T-helper 1 cell (primary cell): ENCODE measurements at regions not wholly inside any gene's neighbourhood (a gene's known extent, or its start where the extent isn't known, plus 50 kb on each side); places are given as distances from the start of the nearest gene placed in this dataset.

Source experiments
- DNase-seq, 5 donors: peaks; one replicate each; pipeline ENCODE4 v3.0.0-alpha.2; 2012 to 2020

DNA sequence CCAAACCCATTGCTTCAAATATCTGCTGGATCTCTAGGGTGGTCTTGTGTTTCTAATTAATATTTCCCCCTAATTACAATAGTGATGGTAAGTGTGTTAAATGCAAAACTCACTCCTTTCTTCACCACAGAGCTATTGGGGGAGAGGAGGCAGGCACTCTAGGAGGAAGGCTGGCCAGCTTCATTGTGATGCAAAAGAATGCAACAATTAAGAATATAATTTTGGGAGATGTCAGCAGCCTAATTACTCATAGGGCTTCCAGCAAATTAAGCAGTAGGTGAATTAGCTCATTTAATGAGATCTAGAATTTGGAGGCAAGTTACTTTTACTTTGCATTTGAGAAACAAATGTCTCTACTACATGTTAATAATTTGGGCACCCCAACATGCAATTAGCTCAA is 560.4 kb upstream of the DAB1 start:
- no peak for DNase-seq

DNA sequence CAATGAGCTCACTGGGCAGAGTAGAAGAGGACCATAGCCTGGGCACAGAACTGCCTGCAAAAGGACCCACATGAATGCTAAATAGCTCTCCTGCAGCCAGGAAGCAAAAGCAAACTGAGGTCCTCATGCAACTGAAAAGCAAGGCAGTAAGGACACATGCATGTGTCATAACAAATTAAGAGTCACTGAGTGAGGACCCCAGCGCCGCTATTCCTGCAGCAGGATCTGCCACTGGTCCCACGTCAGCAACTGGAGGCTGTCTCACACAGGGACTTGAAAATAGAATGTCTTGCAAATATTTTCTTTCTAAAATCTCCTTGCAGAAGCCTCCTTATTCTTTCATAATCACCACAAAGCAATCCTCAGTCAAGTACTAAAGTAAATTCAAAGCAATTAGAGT is 559.6 kb upstream of the DAB1 start:
- DNase-seq, result no peak

GRCh38 chr1:57982852-57983251 is 559.0 kb upstream of the DAB1 start:
- no peak for DNase-seq

- DNase-seq, result no peak
These were observed 552.4 kb upstream of the DAB1 start for GRCh38 chr1:57976216-57976615.

DNA sequence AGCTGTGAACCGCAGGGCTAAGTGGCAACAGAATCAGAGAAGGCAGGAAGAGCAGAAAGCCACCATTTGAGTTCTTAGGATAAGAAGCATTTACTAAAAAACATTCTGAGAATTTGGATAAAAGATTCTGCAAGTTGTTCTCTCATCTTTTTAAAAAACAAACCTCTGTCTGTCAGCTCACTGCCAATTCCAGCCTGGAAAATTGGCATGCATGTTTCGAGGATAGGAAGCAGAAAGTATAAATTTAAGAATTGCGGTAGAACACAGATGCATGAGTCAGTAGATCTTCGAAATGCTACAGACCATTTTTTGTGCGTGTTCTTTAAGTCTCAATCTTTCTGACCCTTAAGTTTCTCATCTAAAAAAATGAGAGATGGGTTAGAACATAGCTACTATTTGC is 544.5 kb upstream of the DAB1 start:
- DNase-seq, result no peak

DNA sequence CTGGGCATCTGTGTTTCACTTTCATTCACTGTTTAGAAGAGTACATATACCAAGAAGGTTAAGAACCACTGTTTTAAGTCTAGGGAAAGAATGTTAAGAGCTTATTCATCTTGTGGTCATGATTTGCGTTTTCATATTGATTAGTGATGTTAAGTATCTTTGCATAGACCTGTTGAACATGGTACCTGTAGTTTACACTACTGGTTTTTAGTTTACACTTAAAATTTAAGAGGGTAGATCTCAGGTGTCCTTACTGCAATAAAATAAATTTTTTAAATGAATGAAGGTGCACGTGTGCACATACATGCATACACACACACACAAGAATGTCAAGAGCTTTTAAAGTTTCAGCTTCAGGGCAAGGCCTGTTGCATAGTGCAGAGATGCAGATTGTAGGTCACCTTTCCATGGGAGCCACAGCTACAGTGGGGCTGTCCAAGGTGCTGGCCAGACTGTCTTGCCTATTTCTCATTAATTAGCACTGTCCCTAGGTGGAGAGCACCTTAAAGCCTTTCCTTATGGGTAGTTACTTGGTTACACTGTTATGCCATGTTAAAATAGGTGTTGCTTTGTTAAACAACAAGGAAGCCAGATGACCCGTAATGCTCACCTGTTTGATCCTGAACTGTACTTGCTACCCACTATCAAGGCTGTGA is 543.0 kb upstream of the DAB1 start:
- DNase-seq, result no peak

DNA sequence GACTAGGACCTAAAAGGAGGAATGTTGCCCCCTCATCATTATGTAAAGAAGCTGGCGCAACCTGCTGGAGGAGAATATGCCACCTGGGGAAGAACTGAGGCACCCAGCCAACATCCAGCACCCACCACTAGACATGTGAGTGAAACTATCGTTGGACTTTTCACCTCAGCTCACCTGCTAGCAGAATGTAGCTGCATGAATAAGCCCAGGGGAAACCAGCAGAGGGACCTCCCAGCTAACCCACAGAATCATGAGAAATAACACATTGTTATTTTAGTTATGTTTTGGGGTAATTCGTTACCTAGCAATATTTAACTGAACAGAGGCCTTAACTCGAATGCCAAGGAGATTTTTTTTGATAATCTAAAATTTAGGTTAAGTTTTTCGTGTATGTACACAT is 542.5 kb upstream of the DAB1 start:
- no peak for DNase-seq

DNA sequence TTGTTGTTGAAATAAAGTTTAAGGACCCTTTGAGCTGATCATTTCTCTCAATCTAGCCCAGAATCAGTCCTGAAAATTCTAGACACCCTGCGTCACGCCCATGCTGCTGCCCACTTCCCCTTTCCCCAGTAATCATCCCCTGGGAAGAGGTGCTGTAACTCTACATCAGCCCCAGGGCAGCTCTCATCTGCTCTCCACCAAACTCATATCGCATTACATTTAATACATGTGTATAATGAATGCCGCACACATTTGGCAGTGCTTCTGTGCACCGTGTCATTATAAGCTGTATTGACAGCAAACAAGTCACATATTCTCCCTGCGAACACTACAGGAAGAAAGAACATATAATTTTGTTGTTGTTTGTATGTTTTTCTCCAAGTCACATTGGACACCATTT is 539.7 kb upstream of the DAB1 start:
- DNase-seq, result no peak

DNA sequence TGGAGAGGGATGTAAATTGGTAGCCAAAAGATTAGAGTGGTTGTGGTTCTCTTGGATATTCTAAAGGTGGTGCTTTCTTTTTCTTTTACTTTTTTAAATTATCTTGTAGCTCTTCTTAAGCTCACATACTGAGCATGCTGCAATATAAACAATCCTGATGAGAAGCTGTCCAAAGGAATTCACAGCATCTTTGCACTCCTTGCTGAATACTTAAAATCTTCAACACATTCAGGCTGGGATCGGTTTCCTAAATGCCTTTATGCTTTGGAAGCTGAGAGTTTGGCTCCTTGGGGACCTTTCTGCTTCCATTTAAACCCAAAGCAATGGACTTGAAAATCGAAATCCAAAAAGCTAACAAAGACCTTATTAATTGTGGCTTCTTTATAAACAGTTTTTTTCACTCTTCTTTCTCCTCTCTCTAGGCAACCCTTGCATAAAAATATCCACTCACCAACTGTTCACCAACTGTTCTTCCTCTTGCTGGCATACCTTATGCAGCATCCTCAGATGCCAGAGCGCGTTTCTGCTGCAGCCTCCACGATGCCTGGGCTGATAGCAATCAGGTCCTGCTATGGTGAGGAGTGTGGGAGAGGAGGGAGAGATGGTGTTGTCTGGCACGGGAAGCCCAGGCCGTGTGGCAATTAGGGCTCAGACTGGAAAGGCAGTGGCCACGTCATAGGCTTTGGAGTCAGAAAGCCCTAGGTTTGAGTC is 535.8 kb upstream of the DAB1 start:
- DNase-seq, result no peak

GRCh38 chr1:57957576-57957975 is 533.7 kb upstream of the DAB1 start:
- no peak for DNase-seq

GRCh38 chr1:57951390-57951789 is 527.5 kb upstream of the DAB1 start:
- no peak for DNase-seq

DNA sequence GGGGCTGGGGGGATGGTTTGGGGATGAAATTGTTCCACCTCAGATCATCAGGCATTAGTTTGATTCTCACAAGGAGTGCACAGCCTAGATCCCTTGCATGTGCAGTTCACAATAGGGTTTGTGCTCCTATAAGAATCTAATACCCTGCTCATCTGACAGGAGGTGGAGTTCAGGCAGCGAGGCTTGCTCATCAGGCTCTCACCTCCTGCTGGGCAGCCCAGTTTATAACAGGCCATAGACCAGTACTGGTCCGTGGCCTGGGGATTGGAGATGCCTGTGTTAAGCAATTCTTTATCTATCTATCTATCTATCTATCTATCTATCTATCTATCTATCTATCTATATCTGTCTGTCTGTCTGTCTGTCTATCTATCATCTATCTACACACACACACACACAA is 525.3 kb upstream of the DAB1 start:
- no peak for DNase-seq

DNA sequence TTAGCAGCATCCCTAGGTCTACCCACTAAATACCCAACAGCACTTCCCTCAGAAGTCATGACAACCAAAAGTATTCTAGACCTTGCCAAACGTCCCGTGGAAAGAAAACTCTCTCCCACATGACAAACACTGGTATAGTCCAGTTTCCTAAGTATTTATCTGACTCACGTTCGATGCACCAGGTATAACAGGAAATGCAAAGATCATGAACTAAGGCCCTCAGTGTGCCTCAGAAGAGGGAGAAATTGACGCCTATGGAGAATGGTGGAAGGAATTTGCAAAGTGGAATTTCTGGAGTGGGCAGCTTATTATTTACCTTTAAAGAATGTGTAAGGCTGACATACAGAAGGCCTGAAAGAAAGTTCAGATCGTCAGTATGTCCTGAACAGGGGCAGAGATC is 523.6 kb upstream of the DAB1 start:
- no peak for DNase-seq

GRCh38 chr1:57945045-57945444 is 521.2 kb upstream of the DAB1 start:
- DNase-seq, result no peak

DNA sequence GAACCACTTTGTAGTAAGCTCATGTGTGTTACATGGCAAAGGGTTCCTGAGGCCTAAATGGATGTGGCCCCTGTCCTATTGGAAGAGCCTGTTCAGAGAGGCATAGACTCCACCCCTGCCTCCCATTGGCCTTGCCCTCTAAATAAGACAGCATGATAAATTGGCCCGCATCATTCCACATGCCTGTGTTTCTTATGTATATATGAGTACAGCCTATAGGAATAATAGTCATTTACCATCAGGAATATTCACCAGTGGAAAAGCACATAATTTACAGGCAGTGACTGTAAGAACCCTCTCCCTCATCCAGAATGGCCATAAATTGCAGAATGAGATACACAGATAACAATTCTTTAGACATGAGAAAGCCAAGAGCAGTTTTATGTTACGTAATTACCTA is 519.5 kb upstream of the DAB1 start:
- DNase-seq, result no peak

GRCh38 chr1:57934745-57935144 is 510.9 kb upstream of the DAB1 start:
- no peak for DNase-seq

- no peak for DNase-seq
These were observed 503.1 kb upstream of the DAB1 start for GRCh38 chr1:57927003-57927402.

GRCh38 chr1:57926025-57926552 is 502.2 kb upstream of the DAB1 start:
- no peak for DNase-seq

DNA sequence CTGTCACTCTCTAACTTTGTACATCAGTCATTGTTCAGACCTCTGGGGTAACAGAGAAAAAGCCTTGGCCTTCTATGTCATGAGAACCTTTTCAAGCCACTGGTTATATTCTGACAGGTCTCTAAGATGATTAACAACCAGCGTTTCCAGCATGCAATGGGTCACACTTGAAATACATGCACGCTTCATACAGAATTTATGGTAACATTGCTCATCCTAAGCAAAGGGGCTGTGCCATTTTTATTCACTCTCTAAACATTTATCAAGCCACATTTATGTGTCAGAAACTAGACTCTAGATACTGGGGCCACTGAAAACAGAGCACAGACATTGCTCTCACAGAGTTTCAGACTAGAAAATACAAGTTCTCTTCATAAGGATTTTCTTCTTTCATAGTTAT is 501.4 kb upstream of the DAB1 start:
- DNase-seq, result no peak

DNA sequence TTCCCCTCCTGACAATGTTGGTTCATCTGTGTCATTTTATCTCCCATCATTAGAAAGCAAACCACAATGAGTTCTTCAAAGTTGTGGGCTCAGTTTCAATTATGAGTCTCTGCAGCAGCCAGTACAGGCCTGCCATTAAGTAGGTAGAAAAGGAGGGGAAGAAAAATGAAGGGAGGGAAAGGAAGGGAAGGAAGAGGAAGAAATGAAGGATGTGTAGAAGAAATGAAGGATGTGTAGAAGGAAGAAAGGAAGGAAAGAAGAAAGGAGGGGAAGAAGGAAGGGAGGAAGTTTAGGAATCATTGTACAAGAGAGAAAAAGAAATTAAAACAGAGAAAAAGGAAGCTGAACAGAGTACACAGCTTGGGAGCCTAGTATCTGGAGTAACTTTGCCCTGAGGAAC is 498.3 kb upstream of the DAB1 start:
- no peak for DNase-seq

DNA sequence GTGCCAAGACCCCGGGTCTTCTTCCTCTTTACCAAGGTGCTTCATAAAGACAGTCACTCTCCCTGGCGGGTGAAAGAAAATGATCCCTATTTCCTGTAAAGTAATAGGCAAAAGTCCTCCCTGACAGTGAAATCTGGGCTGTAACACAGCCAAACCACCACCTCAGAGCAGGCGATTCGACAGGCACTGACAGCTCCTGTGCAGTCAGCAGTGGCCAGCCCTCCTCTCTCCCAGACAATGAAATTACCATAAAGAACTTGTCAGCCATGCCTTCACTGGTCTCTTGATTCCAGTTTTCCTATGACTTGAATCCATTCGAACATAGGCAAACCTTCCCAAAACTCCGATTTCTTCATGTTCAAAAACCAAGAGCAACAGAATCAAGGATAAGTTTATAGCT is 492.2 kb upstream of the DAB1 start:
- DNase-seq, result no peak

DNA sequence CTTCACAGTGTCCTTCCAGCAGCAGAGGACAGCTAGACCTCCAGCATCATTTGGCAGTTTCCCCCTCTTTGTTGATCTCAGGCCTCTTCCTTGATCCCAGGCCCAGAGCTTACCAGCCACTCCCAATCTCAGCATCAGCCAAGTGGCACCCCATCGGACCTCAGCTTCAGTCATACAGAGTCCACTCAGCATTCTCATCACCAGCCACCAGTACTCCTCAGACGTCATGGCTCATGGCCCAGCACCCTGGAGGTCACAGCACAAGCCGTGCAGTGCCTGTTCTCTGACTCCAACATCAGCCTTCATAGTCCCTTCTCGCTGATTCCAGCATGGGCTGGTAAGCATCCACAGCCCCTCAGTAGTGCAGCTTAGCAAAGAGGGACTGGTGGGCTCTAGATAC is 487.6 kb upstream of the DAB1 start:
- DNase-seq, result no peak

DNA sequence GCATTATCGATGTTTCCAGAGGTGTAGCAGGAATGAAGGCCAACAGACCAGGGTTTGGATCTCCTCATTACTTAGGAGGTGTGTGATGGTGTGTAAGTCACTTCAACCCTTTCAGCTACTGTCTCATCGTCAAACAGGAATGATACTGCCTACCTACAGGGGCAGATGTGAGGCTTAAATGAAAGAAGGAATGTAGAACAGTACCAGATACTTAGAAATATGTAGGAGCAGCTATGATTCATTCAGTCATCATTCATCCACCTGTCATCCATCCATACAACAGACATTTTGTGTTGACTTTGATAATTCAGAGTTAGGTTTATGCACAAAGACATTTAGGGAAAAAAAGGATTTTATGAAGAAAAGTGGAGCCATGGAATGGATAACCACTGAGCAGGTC is 486.9 kb upstream of the DAB1 start:
- no peak for DNase-seq

GRCh38 chr1:57910305-57910704 is 486.4 kb upstream of the DAB1 start:
- DNase-seq, result no peak
